SU-DHL-6 (cell line): ENCODE measurements at regions not wholly inside any gene's neighbourhood (a gene's known extent, or its start where the extent isn't known, plus 50 kb on each side); places are given as distances from the start of the nearest gene placed in this dataset.

Source experiments
- CTCF ChIP-seq: fragments of 200-600 bp; sonication (generic); IDR thresholded peaks from one replicate; pipeline ENCODE4 v1.5.1; 2017; ENCODE audit warnings: antibody characterized with exemption, mild to moderate bottlenecking, low read length, moderate library complexity; ENCODE audit not compliant: insufficient read depth, poor library complexity, severe bottlenecking
- EZH2phosphoT487 ChIP-seq: fragments of 200-600 bp; sonication (generic), shearing (Covaris generic); conservative IDR thresholded peaks from 2 replicates; pipeline ENCODE4 v1.6.1; 2018; ENCODE audit warnings: mild to moderate bottlenecking, antibody characterized with exemption, low read length, moderate library complexity, mixed read lengths

- TF ChIP-seq CTCF (no peak), EZH2phosphoT487 (no peak)
These were observed 537.7 kb upstream of the PKDCC start for GRCh38 chr2:41510108-41510507.
